Bronchial epithelial cell (primary cell): ENCODE measurements at regions not wholly inside any gene's neighbourhood (a gene's known extent, or its start where the extent isn't known, plus 50 kb on each side); places are given as distances from the start of the nearest gene placed in this dataset.

Experiments
- DNase-seq: peaks from one replicate; pipeline ENCODE4 v3.0.0-alpha.2; 2010; ENCODE audit warnings: low read depth
- FAIRE-seq: peaks from 2 replicates; lab custom pipeline; 2011; peaks lifted over from hg19 to GRCh38; lab: Jason Lieb, UNC
- H3K27me3 ChIP-seq: 2 replicates; pipeline ENCODE4 v1.5.1; 2011; ENCODE audit warnings: low read length; ENCODE audit not compliant: control insufficient read depth, insufficient read depth
- H3K36me3 ChIP-seq: 2 replicates; pipeline ENCODE4 v1.5.1; 2011; ENCODE audit warnings: low read length; ENCODE audit not compliant: control insufficient read depth, insufficient read depth
- H3K4me3 ChIP-seq: 2 replicates; pipeline ENCODE4 v1.5.1; 2011; ENCODE audit warnings: mild to moderate bottlenecking, low read depth, low read length, control low read depth
- TF ChIP-seq, protein P1 (sequence below): IDR thresholded peaks from 2 replicates; pipeline ENCODE4 v1.5.1; 2011; ENCODE audit warnings: mild to moderate bottlenecking, moderate library complexity, low read length, control low read depth, inconsistent platforms; ENCODE audit not compliant: insufficient read depth, severe bottlenecking

DNA sequence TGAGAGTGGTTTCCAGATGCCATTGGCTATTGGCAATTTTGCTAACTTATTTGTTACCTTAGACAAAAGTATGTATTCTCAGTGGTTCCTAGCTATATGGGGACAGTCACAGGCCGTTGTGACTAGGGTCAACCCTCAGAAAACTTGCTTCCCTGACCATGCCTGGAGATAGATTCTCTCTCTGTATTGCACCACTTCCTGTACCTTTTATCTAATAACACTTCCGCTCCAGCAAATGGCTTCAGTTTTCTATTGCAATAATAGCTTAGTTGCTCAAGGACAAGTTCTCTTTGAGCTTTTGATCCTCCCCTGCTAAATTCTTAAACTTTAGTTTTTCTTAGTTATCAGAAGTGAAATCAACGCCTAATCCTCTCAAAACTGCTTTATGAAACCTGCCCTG, 338.0 kb downstream of the RMST start:
- FAIRE-seq (no peak), DNase-seq (no peak)
- TF ChIP-seq, protein P1, sequence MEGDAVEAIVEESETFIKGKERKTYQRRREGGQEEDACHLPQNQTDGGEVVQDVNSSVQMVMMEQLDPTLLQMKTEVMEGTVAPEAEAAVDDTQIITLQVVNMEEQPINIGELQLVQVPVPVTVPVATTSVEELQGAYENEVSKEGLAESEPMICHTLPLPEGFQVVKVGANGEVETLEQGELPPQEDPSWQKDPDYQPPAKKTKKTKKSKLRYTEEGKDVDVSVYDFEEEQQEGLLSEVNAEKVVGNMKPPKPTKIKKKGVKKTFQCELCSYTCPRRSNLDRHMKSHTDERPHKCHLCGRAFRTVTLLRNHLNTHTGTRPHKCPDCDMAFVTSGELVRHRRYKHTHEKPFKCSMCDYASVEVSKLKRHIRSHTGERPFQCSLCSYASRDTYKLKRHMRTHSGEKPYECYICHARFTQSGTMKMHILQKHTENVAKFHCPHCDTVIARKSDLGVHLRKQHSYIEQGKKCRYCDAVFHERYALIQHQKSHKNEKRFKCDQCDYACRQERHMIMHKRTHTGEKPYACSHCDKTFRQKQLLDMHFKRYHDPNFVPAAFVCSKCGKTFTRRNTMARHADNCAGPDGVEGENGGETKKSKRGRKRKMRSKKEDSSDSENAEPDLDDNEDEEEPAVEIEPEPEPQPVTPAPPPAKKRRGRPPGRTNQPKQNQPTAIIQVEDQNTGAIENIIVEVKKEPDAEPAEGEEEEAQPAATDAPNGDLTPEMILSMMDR: no peak
- no peaks in the 10 kb centered on the region for H3K27me3 ChIP-seq
- H3K36me3 ChIP-seq: no peaks in the 10 kb centered on the region
- H3K4me3 ChIP-seq: no peak overlapping the region

DNA sequence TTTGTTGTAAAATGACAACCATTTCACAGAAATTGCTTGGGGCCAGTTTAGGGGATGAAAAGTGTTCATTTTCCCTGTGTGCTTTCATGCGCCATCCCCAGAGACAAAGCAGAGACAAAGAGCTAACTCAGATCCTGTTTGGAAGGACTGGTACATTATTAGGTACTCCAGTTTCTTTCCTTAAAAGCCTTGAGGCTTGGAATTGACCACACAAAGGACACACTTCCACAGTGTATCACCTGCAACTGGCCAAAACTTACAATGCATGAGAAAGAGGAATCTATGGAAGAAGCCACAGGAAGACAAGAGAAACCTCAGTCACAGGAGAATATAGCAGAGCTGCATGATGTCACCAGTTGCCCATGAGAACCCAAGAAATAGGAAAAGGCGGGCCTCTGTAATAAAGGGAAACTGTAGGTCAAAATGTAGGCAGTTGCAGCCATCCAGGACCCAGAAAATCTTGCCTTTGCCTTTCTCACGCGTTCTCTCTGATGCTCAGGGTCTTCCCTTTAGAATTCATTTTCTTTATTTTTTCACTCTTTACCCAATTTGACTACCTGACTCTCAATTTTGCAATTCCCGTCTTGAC, 339.0 kb downstream of the RMST start:
- no peak for FAIRE-seq
- no peak overlapping the region for H3K4me3 ChIP-seq
- TF ChIP-seq, protein P1: no peak
- H3K36me3 ChIP-seq: no peaks in the 10 kb centered on the region
- no peak for DNase-seq
- H3K27me3 ChIP-seq: no peaks in the 10 kb centered on the region

DNA sequence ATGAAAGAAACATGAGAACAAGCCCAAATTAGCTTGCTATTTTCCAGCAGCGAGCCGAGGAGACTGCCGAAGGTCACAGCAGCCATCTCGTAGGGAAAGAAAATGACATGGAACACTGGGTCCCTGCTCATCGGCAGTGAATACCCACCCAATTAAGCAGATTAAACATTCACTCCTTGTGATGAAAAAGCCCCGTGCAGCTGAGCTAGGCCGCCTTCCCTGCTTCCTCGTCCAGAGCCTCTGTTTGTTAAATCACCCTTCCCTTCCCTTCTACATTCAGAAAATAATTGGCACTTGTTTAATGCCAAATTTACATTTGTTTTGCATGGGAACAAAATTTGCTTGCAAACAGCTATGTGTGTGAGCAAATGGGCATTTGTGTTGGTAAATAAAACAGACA, 342.5 kb downstream of the RMST start:
- no peaks in the 10 kb centered on the region for H3K36me3 ChIP-seq
- DNase-seq: no peak
- H3K4me3 ChIP-seq: no peak overlapping the region
- TF ChIP-seq, protein P1: no peak
- no peak for FAIRE-seq
- H3K27me3 ChIP-seq: no peaks in the 10 kb centered on the region

DNA sequence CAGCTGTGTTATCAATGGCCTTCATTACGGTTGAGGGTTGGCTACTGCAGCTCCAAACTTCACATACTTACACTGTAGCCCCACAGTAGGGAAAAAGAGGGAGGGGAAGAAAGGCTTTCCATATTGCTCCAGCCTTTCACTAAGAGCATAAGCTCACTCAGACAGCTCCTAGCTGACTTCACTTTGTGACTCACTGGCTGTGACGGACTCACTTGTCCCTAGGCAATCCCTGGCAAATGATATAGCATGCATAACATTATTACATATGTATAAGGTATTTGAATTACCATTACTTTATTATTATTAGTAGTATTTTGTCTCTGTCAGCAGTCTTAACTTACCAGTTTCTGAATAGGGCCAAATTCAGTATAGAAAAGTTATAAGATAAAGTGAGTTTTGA, 350.7 kb downstream of the RMST start:
- FAIRE-seq (no peak), DNase-seq (peak; percentile 48)
- H3K27me3 ChIP-seq: no peaks in the 10 kb centered on the region
- no peaks in the 10 kb centered on the region for H3K36me3 ChIP-seq
- no peak overlapping the region for H3K4me3 ChIP-seq
- TF ChIP-seq, protein P1: no peak

DNA sequence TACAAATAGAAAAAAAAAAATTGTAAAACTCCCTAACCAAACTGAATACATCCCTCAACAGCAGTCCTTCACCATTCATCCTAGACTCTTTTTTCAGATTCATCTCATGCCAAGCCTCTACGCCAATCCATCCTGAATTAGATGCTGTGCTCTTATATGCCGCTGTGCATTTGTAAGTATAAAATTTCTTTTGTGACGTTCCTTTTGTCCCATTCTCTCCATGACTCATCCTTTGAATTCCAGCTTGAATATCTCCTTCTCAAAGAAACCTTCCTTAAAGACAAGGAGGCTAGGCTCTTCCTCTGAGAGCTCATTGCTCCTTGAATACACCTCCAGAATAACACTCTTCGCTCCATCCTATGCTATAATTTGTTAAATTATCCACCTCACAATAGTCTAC, 359.2 kb downstream of the RMST start:
- FAIRE-seq: no peak
- Histone ChIP-seq H3K36me3 (no peaks in the 10 kb centered on the region), H3K27me3 (no peaks in the 10 kb centered on the region), H3K4me3 (no peak overlapping the region)
- TF ChIP-seq, protein P1: no peak
- DNase-seq: no peak

DNA sequence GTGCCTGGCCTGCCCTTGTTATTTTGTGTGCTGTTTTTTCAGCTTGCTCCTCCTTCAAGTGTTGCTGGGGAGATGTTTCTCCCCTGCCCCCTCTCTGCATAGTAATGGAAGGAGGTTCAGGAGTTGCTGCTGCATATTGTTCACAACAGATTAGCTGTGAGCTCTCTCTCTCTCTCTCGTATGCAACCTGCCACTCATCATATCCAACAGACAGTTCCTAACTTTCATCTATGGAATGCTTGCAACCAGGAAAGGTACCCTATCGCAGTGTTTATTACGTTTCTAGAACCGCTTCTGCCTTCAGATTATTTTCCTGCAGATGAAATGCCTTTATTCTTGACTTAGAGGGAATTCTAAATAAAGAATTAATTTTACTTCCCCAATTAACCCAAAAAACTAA, 372.9 kb downstream of the RMST start:
- FAIRE-seq: no peak
- Histone ChIP-seq H3K36me3 (no peaks in the 10 kb centered on the region), H3K4me3 (no peak overlapping the region), H3K27me3 (no peaks in the 10 kb centered on the region)
- TF ChIP-seq, protein P1: no peak
- no peak for DNase-seq
